Neural cell (in vitro differentiated cells): ENCODE measurements at regions not wholly inside any gene's neighbourhood (a gene's known extent, or its start where the extent isn't known, plus 50 kb on each side); places are given as distances from the start of the nearest gene placed in this dataset.

ENCODE experiments used
- H2AFZ ChIP-seq: fragments of 200-600, 300-800 bp; sonication (generic), shearing (Covaris generic); 2 replicates; pipeline ENCODE4 v1.6.0; 2014; ENCODE audit warnings: low read depth, mild to moderate bottlenecking, antibody characterized with exemption, low read length, moderate library complexity
- H3F3A ChIP-seq: fragments of 200-600 bp; shearing (Covaris generic); 2 replicates; pipeline ENCODE4 v1.6.1; 2016; ENCODE audit warnings: mild to moderate bottlenecking, moderate library complexity, mixed read lengths, antibody characterized with exemption, low read length; ENCODE audit not compliant: insufficient read depth, poor library complexity, severe bottlenecking
- H3K27ac ChIP-seq: fragments of 200-600, 300-800 bp; sonication (generic), shearing (Covaris generic); 2 replicates; pipeline ENCODE4 v1.5.1; 2014; ENCODE audit warnings: mild to moderate bottlenecking, low read length, moderate library complexity
- H3K27me3 ChIP-seq: fragments of 300-800, 200-600 bp; sonication (generic), shearing (Covaris generic); 2 replicates; pipeline ENCODE4 v1.6.0; 2014; ENCODE audit warnings: mild to moderate bottlenecking, low read depth, low read length, moderate library complexity; ENCODE audit not compliant: insufficient read depth
- H3K36me3 ChIP-seq: fragments of 300-800, 200-600 bp; sonication (generic), shearing (Covaris generic); 2 replicates; pipeline ENCODE4 v1.5.1; 2014; ENCODE audit warnings: mild to moderate bottlenecking, antibody characterized with exemption, low read length, moderate library complexity; ENCODE audit not compliant: insufficient read depth
- H3K4me2 ChIP-seq: fragments of 300-800, 200-600 bp; sonication (generic), shearing (Covaris generic); 2 replicates; pipeline ENCODE4 v1.6.0; 2014; ENCODE audit warnings: mild to moderate bottlenecking, low read length
- H3K4me3 ChIP-seq: fragments of 300-800, 200-600 bp; sonication (generic), shearing (Covaris generic); 2 replicates; pipeline ENCODE4 v1.5.1; 2014; ENCODE audit warnings: mild to moderate bottlenecking, low read length, moderate library complexity
- H3K79me2 ChIP-seq: fragments of 200-600 bp; shearing (Covaris generic); replicated peaks from 2 replicates; pipeline ENCODE4 v1.6.0; 2014; ENCODE audit warnings: mild to moderate bottlenecking, low read length, moderate library complexity; ENCODE audit not compliant: insufficient read depth
- H3K9ac ChIP-seq: fragments of 300-800, 200-600 bp; sonication (generic), shearing (Covaris generic); 2 replicates; pipeline ENCODE4 v1.6.1; 2016; ENCODE audit warnings: mild to moderate bottlenecking, low read length, mixed read lengths
- H3K9me2 ChIP-seq: fragments of 200-600 bp; shearing (Covaris generic); 2 replicates; pipeline ENCODE4 v1.6.1; 2016; ENCODE audit warnings: mild to moderate bottlenecking, low read length, mixed read lengths; ENCODE audit not compliant: insufficient read depth
- H3K9me3 ChIP-seq: fragments of 200-600, 300-800 bp; sonication (generic), shearing (Covaris generic); 2 replicates; pipeline ENCODE4 v1.6.1; 2016; ENCODE audit warnings: mild to moderate bottlenecking, mixed run types, low read length, moderate library complexity, mixed read lengths
- H4K20me1 ChIP-seq: fragments of 200-600 bp; shearing (Covaris generic); 2 replicates; pipeline ENCODE4 v1.6.1; 2016; ENCODE audit warnings: mild to moderate bottlenecking, mixed run types; ENCODE audit not compliant: insufficient read depth
- CTCF ChIP-seq: fragments of 450-650 bp; IDR thresholded peaks from 2 replicates; pipeline ENCODE4 v1.5.1; 2014; ENCODE audit warnings: antibody characterized with exemption, mild to moderate bottlenecking, moderate library complexity; ENCODE audit not compliant: poor library complexity, severe bottlenecking
- EP300 ChIP-seq: fragments of 450-650 bp; conservative IDR thresholded peaks from 2 replicates; pipeline ENCODE4 v1.6.1; 2014; ENCODE audit warnings: antibody characterized with exemption, mild to moderate bottlenecking, moderate library complexity; ENCODE audit not compliant: poor library complexity, severe bottlenecking
- EZH2 ChIP-seq: fragments of 200-600, 300-800 bp; shearing (Covaris generic), sonication (generic); IDR thresholded peaks from 2 replicates; pipeline ENCODE4 v1.6.1; 2014; ENCODE audit warnings: antibody characterized with exemption, low read length, borderline replicate concordance, mild to moderate bottlenecking; ENCODE audit not compliant: insufficient read depth, poor library complexity, severe bottlenecking
- MXI1 ChIP-seq: fragments of 450-650 bp; conservative IDR thresholded peaks from 2 replicates; pipeline ENCODE4 v1.6.1; 2014; ENCODE audit warnings: antibody characterized with exemption, mild to moderate bottlenecking; ENCODE audit not compliant: poor library complexity, severe bottlenecking
- POLR2AphosphoS5 ChIP-seq: IDR thresholded peaks from 2 replicates; pipeline ENCODE4 v1.6.1; 2012
- RAD21 ChIP-seq: fragments of 450-650 bp; conservative IDR thresholded peaks from 2 replicates; pipeline ENCODE4 v1.6.1; 2014; ENCODE audit warnings: antibody characterized with exemption, mild to moderate bottlenecking, moderate library complexity
- REST ChIP-seq: IDR thresholded peaks from 2 replicates; pipeline ENCODE4 v1.6.1; 2012; ENCODE audit warnings: borderline replicate concordance
- SMC3 ChIP-seq: fragments of 450-650 bp; conservative IDR thresholded peaks from 2 replicates; pipeline ENCODE4 v1.6.1; 2014; ENCODE audit warnings: antibody characterized with exemption, mild to moderate bottlenecking, moderate library complexity; ENCODE audit not compliant: poor library complexity
- TAF1 ChIP-seq: IDR thresholded peaks from 2 replicates; pipeline ENCODE4 v1.6.1; 2012; ENCODE audit warnings: low read depth

GRCh38 chr10:36175954-36176353, 533.9 kb upstream of the FZD8 start:
- H3K9me3 ChIP-seq, result no peaks in the 10 kb centered on the region
- H3F3A ChIP-seq, result no peaks in the 10 kb centered on the region
- no peaks in the 10 kb centered on the region for H3K79me2 ChIP-seq
- no peaks in the 10 kb centered on the region for H3K36me3 ChIP-seq
- H3K27me3 ChIP-seq, result no peaks in the 10 kb centered on the region
- TF ChIP-seq CTCF (no peak), RAD21 (no peak), EP300 (no peak), SMC3 (no peak), TAF1 (no peak), EZH2 (no peak), REST (no peak), POLR2AphosphoS5 (no peak)
- H3K27ac ChIP-seq, result no peak overlapping the region
- no peak overlapping the region for H3K9ac ChIP-seq
- no peaks in the 10 kb centered on the region for H4K20me1 ChIP-seq
- H2AFZ ChIP-seq, result no peak overlapping the region
- H3K4me3 ChIP-seq, result no peak overlapping the region
- no peaks in the 10 kb centered on the region for H3K9me2 ChIP-seq
- H3K4me2 ChIP-seq, result no peak overlapping the region

GRCh38 chr10:36173364-36173763, 531.3 kb upstream of the FZD8 start:
- no peaks in the 10 kb centered on the region for H4K20me1 ChIP-seq
- H3K27ac ChIP-seq, result no peak overlapping the region
- no peaks in the 10 kb centered on the region for H3K36me3 ChIP-seq
- H3K4me2 ChIP-seq, result no peak overlapping the region
- no peak overlapping the region for H2AFZ ChIP-seq
- H3K9me2 ChIP-seq, result no peaks in the 10 kb centered on the region
- no peaks in the 10 kb centered on the region for H3F3A ChIP-seq
- TF ChIP-seq TAF1 (no peak), REST (no peak), EP300 (no peak), CTCF (no peak), EZH2 (no peak), POLR2AphosphoS5 (no peak), RAD21 (no peak), MXI1 (no peak), SMC3 (no peak)
- H3K9me3 ChIP-seq, result no peaks in the 10 kb centered on the region
- no peak overlapping the region for H3K4me3 ChIP-seq
- H3K27me3 ChIP-seq, result no peaks in the 10 kb centered on the region
- H3K9ac ChIP-seq, result no peak overlapping the region
- no peaks in the 10 kb centered on the region for H3K79me2 ChIP-seq
